Transverse colon (tissue), 4 donors: ENCODE measurements at regions not wholly inside any gene's neighbourhood (a gene's known extent, or its start where the extent isn't known, plus 50 kb on each side); places are given as distances from the start of the nearest gene placed in this dataset.

ENCODE experiments used
- EP300 ChIP-seq: sonication (generic); formaldehyde crosslinking; IDR thresholded peaks from one replicate; pipeline ENCODE4 v1.6.1; 2017; ENCODE audit warnings: antibody characterized with exemption, low read depth
- POLR2A ChIP-seq: fragments of 450-650 bp; IDR thresholded peaks from one replicate; pipeline ENCODE4 v1.6.1; 2016; ENCODE audit warnings: antibody characterized with exemption, mild to moderate bottlenecking, moderate library complexity
- POLR2AphosphoS5 ChIP-seq, 3 donors: sonication (generic); formaldehyde crosslinking; IDR thresholded peaks; one replicate each; pipeline ENCODE4 v1.6.1; 2016; ENCODE audit warnings: antibody characterized with exemption in 3 of 3
- TF ChIP-seq, protein P1 (sequence below), 5 experiments: fragments of 200-600 bp in 3 of 5; fragments of 450-650 bp in 2 of 5; sonication (generic) in 3 of 5; IDR thresholded peaks; 1 replicate in 2 of 5; 2 replicates in 3 of 5; pipeline ENCODE4 v1.5.1; 2016 to 2017; ENCODE audit warnings: antibody characterized with exemption in 5 of 5, inconsistent platforms in 3 of 5, mild to moderate bottlenecking in 2 of 5, moderate library complexity in 1 of 5

DNA sequence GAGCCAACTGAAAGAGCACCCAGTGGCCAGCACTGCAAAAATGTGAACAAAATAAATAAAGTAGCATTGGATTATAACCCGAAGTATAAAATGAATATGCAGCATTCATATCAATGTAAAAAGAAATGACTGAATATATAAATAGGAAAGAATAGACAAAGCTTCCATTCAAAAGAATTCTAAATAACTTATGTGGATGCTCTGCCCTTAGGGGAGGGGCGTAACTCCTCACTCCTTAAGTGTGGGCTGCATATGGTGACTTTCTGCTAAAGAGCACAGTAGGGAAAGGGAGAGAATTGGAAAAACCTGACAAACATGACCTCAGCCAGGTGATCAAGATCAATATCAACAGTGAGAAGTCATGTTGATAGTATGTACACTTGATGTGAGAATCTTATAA lies 109.9 kb upstream of the DOCK1 start:
- TF ChIP-seq, protein P1, sequence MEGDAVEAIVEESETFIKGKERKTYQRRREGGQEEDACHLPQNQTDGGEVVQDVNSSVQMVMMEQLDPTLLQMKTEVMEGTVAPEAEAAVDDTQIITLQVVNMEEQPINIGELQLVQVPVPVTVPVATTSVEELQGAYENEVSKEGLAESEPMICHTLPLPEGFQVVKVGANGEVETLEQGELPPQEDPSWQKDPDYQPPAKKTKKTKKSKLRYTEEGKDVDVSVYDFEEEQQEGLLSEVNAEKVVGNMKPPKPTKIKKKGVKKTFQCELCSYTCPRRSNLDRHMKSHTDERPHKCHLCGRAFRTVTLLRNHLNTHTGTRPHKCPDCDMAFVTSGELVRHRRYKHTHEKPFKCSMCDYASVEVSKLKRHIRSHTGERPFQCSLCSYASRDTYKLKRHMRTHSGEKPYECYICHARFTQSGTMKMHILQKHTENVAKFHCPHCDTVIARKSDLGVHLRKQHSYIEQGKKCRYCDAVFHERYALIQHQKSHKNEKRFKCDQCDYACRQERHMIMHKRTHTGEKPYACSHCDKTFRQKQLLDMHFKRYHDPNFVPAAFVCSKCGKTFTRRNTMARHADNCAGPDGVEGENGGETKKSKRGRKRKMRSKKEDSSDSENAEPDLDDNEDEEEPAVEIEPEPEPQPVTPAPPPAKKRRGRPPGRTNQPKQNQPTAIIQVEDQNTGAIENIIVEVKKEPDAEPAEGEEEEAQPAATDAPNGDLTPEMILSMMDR (IDR thresholded peaks at IDR 0.05): no peak
- no peak for TF ChIP-seq POLR2AphosphoS5 (IDR thresholded peaks at IDR 0.05)
- TF ChIP-seq EP300: no peak
- TF ChIP-seq POLR2A: no peak
